H9 (cell line): ENCODE measurements at regions not wholly inside any gene's neighbourhood (a gene's known extent, or its start where the extent isn't known, plus 50 kb on each side); places are given as distances from the start of the nearest gene placed in this dataset.

Experiments
- DNase-seq: peaks from one replicate; pipeline ENCODE4 v3.0.0-alpha.2; 2017
- H2AFZ ChIP-seq: one replicate; pipeline ENCODE4 v1.6.1; 2013; ENCODE audit warnings: mild to moderate bottlenecking, low read length, control low read depth, moderate library complexity
- H2AK5ac ChIP-seq: 2 replicates; pipeline ENCODE4 v1.6.1; 2013; ENCODE audit warnings: low read length, control low read depth, mixed read lengths; ENCODE audit not compliant: insufficient read length
- H2BK120ac ChIP-seq: one replicate; pipeline ENCODE4 v1.6.1; 2013; ENCODE audit warnings: low read depth, mild to moderate bottlenecking, low read length, control low read depth, inconsistent platforms; ENCODE audit not compliant: poor library complexity, severe bottlenecking
- H2BK12ac ChIP-seq: 2 replicates; pipeline ENCODE4 v1.6.1; 2013; ENCODE audit warnings: low read length, control low read depth, mixed read lengths, low read depth; ENCODE audit not compliant: insufficient read length
- H2BK15ac ChIP-seq: 2 replicates; pipeline ENCODE4 v1.6.1; 2013; ENCODE audit warnings: low read depth, low read length, control low read depth
- H2BK20ac ChIP-seq: one replicate; pipeline ENCODE4 v1.6.1; 2013; ENCODE audit warnings: low read depth, mild to moderate bottlenecking, low read length, control low read depth, inconsistent platforms; ENCODE audit not compliant: poor library complexity, severe bottlenecking
- H2BK5ac ChIP-seq: 2 replicates; pipeline ENCODE4 v1.6.1; 2013; ENCODE audit warnings: low read length, control low read depth, mixed read lengths; ENCODE audit not compliant: insufficient read length
- H3K14ac ChIP-seq: 2 replicates; pipeline ENCODE4 v1.6.1; 2013; ENCODE audit warnings: low read length, control low read depth; ENCODE audit not compliant: insufficient read depth
- H3K18ac ChIP-seq: 2 replicates; pipeline ENCODE4 v1.6.1; 2013; ENCODE audit warnings: low read depth, mild to moderate bottlenecking, mixed read lengths, low read length, control low read depth; ENCODE audit not compliant: insufficient read length
- H3K23ac ChIP-seq: 2 replicates; pipeline ENCODE4 v1.6.1; 2013; ENCODE audit warnings: low read length, control low read depth, mixed read lengths, low read depth; ENCODE audit not compliant: insufficient read length
- H3K23me2 ChIP-seq: 2 replicates; pipeline ENCODE4 v1.6.1; 2013; ENCODE audit warnings: low read depth, mild to moderate bottlenecking, mixed read lengths, low read length, control low read depth; ENCODE audit not compliant: insufficient read length, poor library complexity, severe bottlenecking
- H3K27ac ChIP-seq: 2 replicates; pipeline ENCODE4 v1.5.1; 2013; ENCODE audit warnings: low read length, control low read depth, mixed read lengths, low read depth; ENCODE audit not compliant: insufficient read length
- H3K27me3 ChIP-seq: 2 replicates; pipeline ENCODE4 v1.6.1; 2013; ENCODE audit warnings: low read length, control low read depth, inconsistent platforms; ENCODE audit not compliant: insufficient read depth
- H3K4ac ChIP-seq: 2 replicates; pipeline ENCODE4 v1.6.1; 2013; ENCODE audit warnings: low read depth, mild to moderate bottlenecking, control low read depth, inconsistent platforms, low read length, moderate library complexity
- H3K4me1 ChIP-seq: 2 replicates; pipeline ENCODE4 v1.6.1; 2013; ENCODE audit warnings: low read length, control low read depth, inconsistent platforms; ENCODE audit not compliant: insufficient read depth
- H3K4me2 ChIP-seq: 2 replicates; pipeline ENCODE4 v1.6.1; 2013; ENCODE audit warnings: low read length, control low read depth, mixed read lengths; ENCODE audit not compliant: insufficient read length, insufficient read depth
- H3K56ac ChIP-seq: 2 replicates; pipeline ENCODE4 v1.6.1; 2013; ENCODE audit warnings: low read depth, mild to moderate bottlenecking, mixed read lengths, low read length, control low read depth; ENCODE audit not compliant: insufficient read length
- H3K79me1 ChIP-seq: 2 replicates; pipeline ENCODE4 v1.6.1; 2013; ENCODE audit warnings: low read depth, mild to moderate bottlenecking, moderate library complexity, low read length, control low read depth, inconsistent platforms; ENCODE audit not compliant: insufficient read depth, poor library complexity, severe bottlenecking
- H3K79me2 ChIP-seq: 2 replicates; pipeline ENCODE4 v1.6.1; 2013; ENCODE audit warnings: low read length, control low read depth, inconsistent platforms; ENCODE audit not compliant: insufficient read depth
- H3K9ac ChIP-seq: 2 replicates; pipeline ENCODE4 v1.6.1; 2013; ENCODE audit warnings: low read length, control low read depth, mixed read lengths; ENCODE audit not compliant: insufficient read length; ENCODE audit errors: extremely low read depth
- H3K9me3 ChIP-seq: one replicate; pipeline ENCODE4 v1.6.1; 2013; ENCODE audit warnings: low read depth, low read length, inconsistent platforms; ENCODE audit not compliant: control insufficient read depth
- H3T11ph ChIP-seq: one replicate; pipeline ENCODE4 v1.6.1; 2013; ENCODE audit warnings: mild to moderate bottlenecking, low read length, control low read depth, inconsistent platforms
- H4K20me1 ChIP-seq: one replicate; pipeline ENCODE4 v1.6.1; 2013; ENCODE audit not compliant: control insufficient read depth, insufficient read length, insufficient read depth
- H4K5ac ChIP-seq: 2 replicates; pipeline ENCODE4 v1.6.1; 2013; ENCODE audit warnings: low read depth, mild to moderate bottlenecking, mixed read lengths, low read length, control low read depth; ENCODE audit not compliant: insufficient read length
- H4K8ac ChIP-seq: replicated peaks from 2 replicates; pipeline ENCODE4 v1.6.1; 2013; ENCODE audit warnings: low read length, control low read depth, mixed read lengths, low read depth; ENCODE audit not compliant: insufficient read length
- H4K91ac ChIP-seq: 2 replicates; pipeline ENCODE4 v1.6.1; 2013; ENCODE audit warnings: low read depth, mild to moderate bottlenecking, moderate library complexity, mixed read lengths, low read length, control low read depth; ENCODE audit not compliant: insufficient read length
- H3K27ac Mint-ChIP-seq, 3 experiments: 2 replicates in 2 of 3; 3 replicates in 1 of 3; pipeline ENCODE4 v1.8.0; 2020 to 2021; ENCODE audit warnings: mixed read lengths in 3 of 3, mild to moderate bottlenecking in 1 of 3, moderate library complexity in 1 of 3
- H3K27me3 Mint-ChIP-seq: 2 replicates; pipeline ENCODE4 v1.8.0; 2021; ENCODE audit warnings: low read depth, mild to moderate bottlenecking, moderate library complexity, mixed read lengths
- H3K36me3 Mint-ChIP-seq, 3 experiments: 2 replicates in 2 of 3; 3 replicates in 1 of 3; pipeline ENCODE4 v1.8.0; 2020 to 2021; ENCODE audit warnings: low read depth in 3 of 3, mixed read lengths in 3 of 3; ENCODE audit not compliant: insufficient read depth in 1 of 3
- H3K4me1 Mint-ChIP-seq, 2 experiments: 2 replicates each; pipeline ENCODE4 v1.8.0; 2020; ENCODE audit warnings: mixed read lengths in 2 of 2
- H3K4me3 Mint-ChIP-seq, 2 experiments: 2 replicates in 1 of 2; 3 replicates in 1 of 2; pipeline ENCODE4 v1.8.0; 2020 to 2021; ENCODE audit warnings: mild to moderate bottlenecking in 2 of 2, mixed read lengths in 2 of 2, moderate library complexity in 1 of 2
- H3K9me3 Mint-ChIP-seq, 2 experiments: 2 replicates in 1 of 2; 3 replicates in 1 of 2; pipeline ENCODE4 v1.8.0; 2020; ENCODE audit warnings: mild to moderate bottlenecking in 2 of 2, mixed read lengths in 2 of 2, moderate library complexity in 1 of 2
- WGBS: extraction: QIAGEN DNeasy Blood & Tissue Kit; methylation state at CpG from one replicate; pipeline ENCODE4 v1.1.7; 2013; ENCODE audit warnings: missing lambda C conversion rate, low lambda C conversion rate, mixed read lengths; ENCODE audit not compliant: insufficient read length; ENCODE audit errors: extremely low coverage; 5-methylcytosine and 5-hydroxymethylcytosine counted together
- TF ChIP-seq, protein P1 (sequence below): fragments of 200-600 bp; sonication (generic); conservative IDR thresholded peaks from 3 replicates; pipeline ENCODE4 v1.8.0; 2021; ENCODE audit warnings: antibody characterized with exemption, mild to moderate bottlenecking

DNA sequence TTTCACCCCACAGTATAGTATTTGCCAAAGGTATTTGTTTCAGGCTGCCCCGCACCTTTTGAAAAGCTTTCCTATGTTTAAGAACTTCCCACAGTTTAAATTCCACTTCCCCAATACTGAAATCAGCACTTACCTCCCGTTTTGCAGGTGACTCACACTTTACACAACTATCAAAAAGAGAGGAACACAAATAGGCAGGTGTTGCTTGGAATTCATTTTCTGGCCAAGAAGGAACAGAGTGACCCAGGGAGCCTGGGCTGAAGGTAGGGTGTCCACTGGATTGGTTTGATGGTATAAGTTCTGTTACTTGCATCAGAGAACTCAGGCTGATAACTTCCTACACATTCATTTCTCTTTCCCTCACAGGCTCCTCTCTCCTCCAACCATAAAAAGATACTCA is 60.1 kb upstream of the SLC30A5 start:
- H4K8ac ChIP-seq: no peak overlapping the region
- no peak overlapping the region for H4K5ac ChIP-seq
- TF ChIP-seq, protein P1, sequence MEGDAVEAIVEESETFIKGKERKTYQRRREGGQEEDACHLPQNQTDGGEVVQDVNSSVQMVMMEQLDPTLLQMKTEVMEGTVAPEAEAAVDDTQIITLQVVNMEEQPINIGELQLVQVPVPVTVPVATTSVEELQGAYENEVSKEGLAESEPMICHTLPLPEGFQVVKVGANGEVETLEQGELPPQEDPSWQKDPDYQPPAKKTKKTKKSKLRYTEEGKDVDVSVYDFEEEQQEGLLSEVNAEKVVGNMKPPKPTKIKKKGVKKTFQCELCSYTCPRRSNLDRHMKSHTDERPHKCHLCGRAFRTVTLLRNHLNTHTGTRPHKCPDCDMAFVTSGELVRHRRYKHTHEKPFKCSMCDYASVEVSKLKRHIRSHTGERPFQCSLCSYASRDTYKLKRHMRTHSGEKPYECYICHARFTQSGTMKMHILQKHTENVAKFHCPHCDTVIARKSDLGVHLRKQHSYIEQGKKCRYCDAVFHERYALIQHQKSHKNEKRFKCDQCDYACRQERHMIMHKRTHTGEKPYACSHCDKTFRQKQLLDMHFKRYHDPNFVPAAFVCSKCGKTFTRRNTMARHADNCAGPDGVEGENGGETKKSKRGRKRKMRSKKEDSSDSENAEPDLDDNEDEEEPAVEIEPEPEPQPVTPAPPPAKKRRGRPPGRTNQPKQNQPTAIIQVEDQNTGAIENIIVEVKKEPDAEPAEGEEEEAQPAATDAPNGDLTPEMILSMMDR: no peak
- H3K4me1 ChIP-seq: no peaks in the 10 kb centered on the region
- no peak for DNase-seq
- no peak overlapping the region for H3K4me2 ChIP-seq
- Mint-ChIP-seq H3K27ac (no peak overlapping the region), H3K4me1 (no peaks in the 10 kb centered on the region), H3K36me3 (no peaks in the 10 kb centered on the region), H3K9me3 (peaks cover 0 to 6% of the 10 kb centered on the region in 2 experiments; a peak in 2 of 5 replicates), H3K27me3 (no peaks in the 10 kb centered on the region), H3K4me3 (no peak overlapping the region)
- no peak overlapping the region for H2BK12ac ChIP-seq
- H3K27me3 ChIP-seq: no peaks in the 10 kb centered on the region
- no peak overlapping the region for H3K23ac ChIP-seq
- no peak overlapping the region for H3K56ac ChIP-seq
- H3K79me1 ChIP-seq: no peaks in the 10 kb centered on the region
- no peak overlapping the region for H2BK5ac ChIP-seq
- no CpG with 5 or more reads among the region's 2 CpGs for WGBS
- no peak overlapping the region for H2BK15ac ChIP-seq
- H3K23me2 ChIP-seq: no peaks in the 10 kb centered on the region
- H3K4ac ChIP-seq: no peak overlapping the region
- no peak overlapping the region for H3K9ac ChIP-seq
- no peak overlapping the region for H2AK5ac ChIP-seq
- H3K79me2 ChIP-seq: no peaks in the 10 kb centered on the region
- no peak overlapping the region for H3T11ph ChIP-seq
- H2BK20ac ChIP-seq: no peak overlapping the region
- no peak overlapping the region for H2AFZ ChIP-seq
- no peak overlapping the region for H4K91ac ChIP-seq
- H2BK120ac ChIP-seq: no peak overlapping the region
- no peaks in the 10 kb centered on the region for H4K20me1 ChIP-seq
- H3K27ac ChIP-seq: no peak overlapping the region
- H3K14ac ChIP-seq: no peak overlapping the region
- no peak overlapping the region for H3K18ac ChIP-seq
- H3K9me3 ChIP-seq: no peaks in the 10 kb centered on the region
